PFSK-1 (cell line): ENCODE measurements at regions not wholly inside any gene's neighbourhood (a gene's known extent, or its start where the extent isn't known, plus 50 kb on each side); places are given as distances from the start of the nearest gene placed in this dataset.

Experiments used
- FOXP2 ChIP-seq: optimal IDR thresholded peaks from 2 replicates; pipeline ENCODE3; 2011; ENCODE audit warnings: borderline replicate concordance, control low read depth, inconsistent platforms; ENCODE audit not compliant: insufficient read depth; ENCODE audit errors: extremely low read length, extremely low read depth
- POLR2AphosphoS5 ChIP-seq: IDR thresholded peaks from 2 replicates; pipeline ENCODE4 v1.6.1; 2012; ENCODE audit warnings: low read depth, mild to moderate bottlenecking, control low read depth, low read length, moderate library complexity
- REST ChIP-seq, 2 experiments: IDR thresholded peaks; 2 replicates each; pipeline versions ENCODE4 v1.6.1 to v1.8.0; 2011 to 2012; ENCODE audit warnings: low read depth in 2 of 2, low read length in 2 of 2, control low read depth in 1 of 2, inconsistent platforms in 1 of 2, mild to moderate bottlenecking in 1 of 2, moderate library complexity in 1 of 2; ENCODE audit not compliant: insufficient read depth in 1 of 2
- SIN3A ChIP-seq: IDR thresholded peaks from 2 replicates; pipeline ENCODE4 v1.6.1; 2012; ENCODE audit warnings: mild to moderate bottlenecking, low read length, moderate library complexity, borderline replicate concordance; ENCODE audit not compliant: insufficient read depth
- TAF1 ChIP-seq: IDR thresholded peaks from 2 replicates; pipeline ENCODE4 v1.6.1; 2012; ENCODE audit warnings: low read length, control low read depth, borderline replicate concordance; ENCODE audit not compliant: insufficient read depth

- TF ChIP-seq SIN3A, result no peak
- no peak for TF ChIP-seq FOXP2
- no peak for TF ChIP-seq REST (IDR thresholded peaks at IDR 0.05; ENCODE audit: insufficient read depth in 1 of 2, low read depth in 2 of 2, low read length in 2 of 2)
- TF ChIP-seq POLR2AphosphoS5, result no peak
- no peak for TF ChIP-seq TAF1
These were observed 100.8 kb upstream of the NEDD9 start for GRCh38 chr6:11333132-11333849.

GRCh38 chr6:11332463-11332862 is 100.0 kb upstream of the NEDD9 start:
- TF ChIP-seq POLR2AphosphoS5 (no peak), TAF1 (no peak), FOXP2 (no peak), SIN3A (no peak), REST (IDR thresholded peaks at IDR 0.05; ENCODE audit: insufficient read depth in 1 of 2, low read depth in 2 of 2, low read length in 2 of 2) (no peak)

GRCh38 chr6:11331111-11331510 is 98.6 kb upstream of the NEDD9 start:
- TF ChIP-seq POLR2AphosphoS5, result no peak
- no peak for TF ChIP-seq REST (IDR thresholded peaks at IDR 0.05; ENCODE audit: insufficient read depth in 1 of 2, low read depth in 2 of 2, low read length in 2 of 2)
- no peak for TF ChIP-seq TAF1
- TF ChIP-seq SIN3A, result no peak
- TF ChIP-seq FOXP2, result no peak

- TF ChIP-seq REST (IDR thresholded peaks at IDR 0.05; ENCODE audit: insufficient read depth in 1 of 2, low read depth in 2 of 2, low read length in 2 of 2) (no peak), SIN3A (no peak), TAF1 (no peak), POLR2AphosphoS5 (no peak), FOXP2 (no peak)
These were observed 97.9 kb upstream of the NEDD9 start for GRCh38 chr6:11330413-11330760.

GRCh38 chr6:11329726-11330412 is 97.4 kb upstream of the NEDD9 start:
- TF ChIP-seq REST (IDR thresholded peaks at IDR 0.05; ENCODE audit: insufficient read depth in 1 of 2, low read depth in 2 of 2, low read length in 2 of 2) (no peak), FOXP2 (no peak), SIN3A (no peak), POLR2AphosphoS5 (no peak), TAF1 (no peak)
